GM20000 (cell line): ENCODE measurements at regions not wholly inside any gene's neighbourhood (a gene's known extent, or its start where the extent isn't known, plus 50 kb on each side); places are given as distances from the start of the nearest gene placed in this dataset.

Source experiments
- DNase-seq: peaks from one replicate; pipeline ENCODE4 v3.0.0; 2012; ENCODE audit warnings: low spot score
- CTCF ChIP-seq: IDR thresholded peaks from 2 replicates; pipeline ENCODE4 v1.5.1; 2012; ENCODE audit warnings: mild to moderate bottlenecking, control low read depth; ENCODE audit errors: extremely low read depth, missing control alignments

DNA sequence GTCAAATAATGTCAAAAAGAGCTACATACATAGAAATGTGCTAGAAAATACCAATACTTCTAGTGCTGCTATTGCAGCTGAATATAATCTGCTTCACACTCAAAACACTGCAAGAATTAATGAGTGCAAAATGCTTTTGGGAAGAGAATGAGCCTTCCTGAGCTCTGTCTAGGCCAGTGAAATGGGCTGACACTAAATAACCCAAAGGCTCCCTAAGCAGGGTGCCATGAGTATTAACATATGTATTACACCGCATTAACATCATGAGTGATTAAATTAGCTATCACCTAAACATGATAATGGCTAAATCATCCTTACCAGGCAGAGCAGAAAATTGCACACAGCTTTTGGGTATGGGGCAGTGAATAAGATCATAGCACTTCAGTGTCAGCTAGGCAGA lies 806.3 kb upstream of the NECTIN3 start:
- TF ChIP-seq CTCF: no peak
- no peak for DNase-seq

DNA sequence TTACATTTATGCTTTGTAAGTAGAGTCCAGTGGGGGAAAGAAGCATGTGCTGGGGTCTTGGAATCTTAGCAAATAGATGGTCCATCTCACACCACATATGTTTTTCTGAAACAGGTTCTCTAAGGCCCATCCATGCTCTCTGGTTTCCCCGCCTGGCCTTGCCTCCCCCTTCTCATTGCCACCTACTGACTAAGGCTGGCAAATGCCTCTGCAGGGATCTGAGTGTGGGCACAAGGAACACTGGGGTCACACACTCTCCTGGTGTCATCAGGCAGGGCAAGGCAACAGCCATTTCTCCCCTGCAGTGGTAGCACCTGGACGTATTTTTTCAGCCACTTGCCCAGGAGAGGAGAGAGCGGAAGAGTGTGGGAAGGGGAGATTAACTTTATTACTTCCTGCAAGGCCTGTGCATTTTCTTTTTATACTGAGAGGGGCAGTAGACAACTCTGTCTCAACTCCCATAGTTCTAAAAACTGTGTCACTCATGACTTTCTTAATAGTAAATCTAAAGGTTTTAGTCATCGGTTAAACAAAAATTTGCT lies 804.2 kb upstream of the NECTIN3 start:
- no peak for TF ChIP-seq CTCF
- DNase-seq: no peak

DNA sequence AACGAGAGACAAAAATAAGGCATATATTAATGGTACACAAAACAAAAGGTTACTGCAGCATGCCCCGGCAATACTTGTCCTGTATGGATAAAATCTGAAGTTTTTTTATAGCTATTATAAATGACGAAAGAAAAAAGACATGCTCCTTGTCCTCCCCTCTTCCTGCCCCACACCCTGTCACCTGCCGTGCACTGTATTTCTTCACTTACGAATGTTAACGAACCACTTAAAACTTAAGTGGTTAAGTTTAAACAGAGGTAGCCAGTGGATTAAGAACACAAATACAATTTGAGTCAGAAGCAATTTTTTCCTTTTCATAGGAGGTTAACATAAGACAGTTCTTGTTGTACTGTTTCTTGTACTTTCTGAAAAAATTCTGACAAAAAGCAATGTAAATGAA lies 799.1 kb upstream of the NECTIN3 start:
- TF ChIP-seq CTCF: no peak
- DNase-seq: no peak

DNA sequence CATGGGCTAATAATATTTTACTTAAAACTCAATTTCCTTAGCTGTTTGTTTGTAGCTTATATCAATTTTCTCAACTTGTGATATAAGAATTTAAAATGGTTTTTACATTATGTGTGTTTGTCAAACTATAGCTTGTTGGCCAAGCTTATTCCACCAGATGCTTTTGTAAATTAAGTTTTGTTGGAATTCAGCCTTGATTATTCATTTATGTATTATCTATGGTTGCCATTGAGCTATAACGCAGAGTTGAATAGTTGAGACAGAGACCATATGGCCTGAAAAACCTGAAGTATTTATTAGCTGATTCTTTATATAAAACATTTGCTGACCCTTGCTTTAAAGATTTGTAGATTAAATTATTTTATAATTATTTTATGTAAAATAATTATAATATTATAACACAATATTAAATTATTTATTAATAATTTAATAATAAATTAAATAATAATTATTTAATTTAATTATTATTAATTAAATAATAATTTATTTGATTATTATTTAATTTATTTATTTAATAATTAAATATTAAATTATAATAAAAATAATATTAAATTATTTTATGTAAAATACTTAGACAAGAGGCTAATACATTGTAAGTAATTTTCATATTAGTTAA lies 779.6 kb upstream of the NECTIN3 start:
- TF ChIP-seq CTCF: no peak
- DNase-seq: no peak

DNA sequence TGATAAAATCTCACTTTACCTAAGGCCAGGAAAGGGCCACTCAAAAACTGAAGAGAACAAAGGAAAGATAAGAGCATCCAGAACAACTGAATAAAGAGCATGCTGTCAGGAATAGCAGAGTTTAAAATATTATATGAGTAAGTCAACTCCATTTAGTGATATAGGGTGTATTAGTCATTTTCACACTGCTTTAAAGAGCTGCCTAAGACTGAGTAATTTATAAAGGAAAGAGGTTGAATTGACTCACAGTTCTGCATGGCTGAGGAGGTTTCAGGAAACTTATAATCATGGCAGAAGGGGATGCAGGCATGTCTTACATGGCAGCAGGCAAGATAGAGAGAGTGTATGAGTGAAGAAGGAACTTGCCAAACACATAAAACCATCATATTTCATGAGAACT lies 778.0 kb upstream of the NECTIN3 start:
- TF ChIP-seq CTCF: no peak
- DNase-seq: no peak

DNA sequence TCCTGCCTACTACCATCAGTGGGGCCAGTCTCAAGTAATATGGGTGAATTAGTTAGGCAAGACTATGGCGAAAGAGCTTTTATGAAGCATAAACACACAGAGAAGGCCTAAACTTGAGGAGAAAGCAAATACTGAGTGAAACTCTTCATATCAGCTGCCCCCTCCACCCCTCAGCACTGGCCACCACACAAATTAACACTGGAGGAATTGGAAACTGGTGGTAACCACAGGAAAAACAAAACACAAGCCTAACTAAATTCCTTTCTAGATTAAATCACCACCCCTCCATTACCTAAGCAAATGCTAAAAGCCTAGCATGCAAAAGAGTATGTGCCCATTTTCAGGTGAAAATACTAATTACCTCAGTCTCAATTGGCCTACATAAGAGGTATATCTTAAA lies 774.7 kb upstream of the NECTIN3 start:
- DNase-seq: no peak

DNA sequence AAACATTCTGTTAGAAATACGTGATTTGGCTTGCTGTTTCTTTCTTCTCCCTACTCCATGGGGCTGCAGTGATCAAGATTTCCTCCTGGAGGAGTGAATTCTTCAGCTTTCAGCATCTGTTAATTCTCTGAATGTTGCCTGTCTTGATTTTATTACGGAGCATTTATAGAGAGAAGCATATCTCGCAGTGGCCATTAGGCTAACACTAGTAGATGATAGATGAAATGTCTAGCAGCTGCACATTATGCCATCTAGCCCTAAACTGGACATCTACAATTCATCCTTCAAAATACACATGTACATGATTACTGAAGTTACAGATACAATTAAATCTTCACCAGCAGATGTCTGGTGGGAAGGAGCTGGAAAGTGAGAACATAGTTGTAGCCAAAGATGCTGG lies 769.8 kb upstream of the NECTIN3 start:
- no peak for TF ChIP-seq CTCF
- no peak for DNase-seq

More for the DNA sequence above, 774.7 kb upstream of the NECTIN3 start:
- no peak for TF ChIP-seq CTCF
